IPS-15b (cell line): ENCODE measurements at regions not wholly inside any gene's neighbourhood (a gene's known extent, or its start where the extent isn't known, plus 50 kb on each side); places are given as distances from the start of the nearest gene placed in this dataset.

Experiments used
- H3K27me3 ChIP-seq: one replicate; pipeline ENCODE4 v1.6.1; 2013; ENCODE audit warnings: low read length; ENCODE audit not compliant: control insufficient read depth, insufficient read depth
- H3K36me3 ChIP-seq: one replicate; pipeline ENCODE4 v1.6.1; 2013; ENCODE audit warnings: low read length; ENCODE audit not compliant: control insufficient read depth, insufficient read depth
- H3K4me1 ChIP-seq: one replicate; pipeline ENCODE4 v1.6.1; 2013; ENCODE audit warnings: mild to moderate bottlenecking, low read length; ENCODE audit not compliant: control insufficient read depth, insufficient read depth
- H3K4me3 ChIP-seq: one replicate; pipeline ENCODE4 v1.5.1; 2013; ENCODE audit warnings: low read depth, low read length
- H3K9ac ChIP-seq: one replicate; pipeline ENCODE4 v1.6.1; 2013; ENCODE audit warnings: low read depth, mild to moderate bottlenecking, low read length
- H3K9me3 ChIP-seq: one replicate; pipeline ENCODE4 v1.6.1; 2013; ENCODE audit warnings: mild to moderate bottlenecking, low read length; ENCODE audit not compliant: control insufficient read depth, insufficient read depth

DNA sequence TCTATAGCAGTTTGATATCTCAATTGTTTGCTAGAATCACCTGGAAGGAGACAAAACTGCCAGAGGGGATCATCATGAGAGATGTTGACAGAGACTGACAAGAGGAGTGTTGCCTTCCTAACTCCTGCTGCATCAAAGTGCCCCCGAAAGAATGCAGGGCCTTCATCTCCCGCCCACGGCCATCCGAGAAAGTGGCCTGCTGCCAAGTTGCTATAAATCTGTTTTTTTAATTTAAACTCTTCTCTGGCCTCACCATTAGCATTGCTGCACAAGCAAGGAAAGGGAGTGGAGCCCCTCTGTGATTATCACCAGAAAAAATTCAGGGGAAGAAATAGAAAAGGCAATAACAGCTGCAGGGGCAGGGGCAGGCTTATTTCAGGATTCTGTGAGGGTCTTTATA lies 238.1 kb upstream of the EPHA4 start:
- Histone ChIP-seq H3K27me3 (no peaks in the 10 kb centered on the region), H3K4me1 (no peaks in the 10 kb centered on the region), H3K9ac (no peak overlapping the region), H3K9me3 (no peaks in the 10 kb centered on the region), H3K36me3 (no peaks in the 10 kb centered on the region), H3K4me3 (no peak overlapping the region)

DNA sequence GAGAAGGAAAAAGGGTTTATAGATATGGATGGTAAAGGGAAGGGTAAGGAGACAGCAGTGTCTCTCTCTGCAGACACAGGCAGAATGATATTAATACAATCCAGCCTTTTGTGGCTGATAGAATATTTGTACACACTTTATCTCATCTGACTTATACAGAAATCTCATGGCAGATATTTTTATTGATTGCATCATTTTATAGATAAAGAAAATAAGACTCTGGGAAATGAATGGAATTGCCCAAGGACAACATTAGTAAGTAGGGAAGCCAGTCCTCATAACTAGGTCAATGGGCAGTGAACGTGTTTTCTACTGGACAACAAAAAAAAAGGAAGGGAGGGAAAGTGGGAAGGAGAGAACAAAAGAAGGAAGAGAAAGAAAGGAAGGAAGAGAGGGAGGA lies 236.4 kb upstream of the EPHA4 start:
- no peaks in the 10 kb centered on the region for H3K4me1 ChIP-seq
- H3K27me3 ChIP-seq, result no peaks in the 10 kb centered on the region
- H3K9me3 ChIP-seq, result no peaks in the 10 kb centered on the region
- H3K4me3 ChIP-seq, result no peak overlapping the region
- no peak overlapping the region for H3K9ac ChIP-seq
- H3K36me3 ChIP-seq, result no peaks in the 10 kb centered on the region

DNA sequence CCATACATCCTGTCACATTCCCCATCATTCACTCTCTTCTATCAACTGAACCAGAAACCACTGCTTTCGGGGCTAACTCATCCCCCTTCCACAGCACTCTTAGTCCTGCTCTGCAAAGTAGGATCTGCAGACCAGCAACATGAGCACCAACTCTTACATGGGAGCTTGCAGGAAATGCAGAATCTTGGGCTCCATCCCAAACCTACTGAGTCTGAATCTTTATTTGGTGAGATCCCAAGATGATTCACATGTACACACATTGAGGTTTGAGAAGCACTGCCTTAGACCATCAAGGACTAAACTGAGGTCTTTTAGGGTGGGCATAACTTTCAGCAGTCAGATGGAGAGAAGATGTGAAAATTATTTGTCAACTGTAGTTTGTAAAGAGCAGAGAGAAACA lies 235.6 kb upstream of the EPHA4 start:
- no peaks in the 10 kb centered on the region for H3K36me3 ChIP-seq
- no peaks in the 10 kb centered on the region for H3K27me3 ChIP-seq
- H3K9me3 ChIP-seq, result no peaks in the 10 kb centered on the region
- no peak overlapping the region for H3K9ac ChIP-seq
- no peak overlapping the region for H3K4me3 ChIP-seq
- no peaks in the 10 kb centered on the region for H3K4me1 ChIP-seq

GRCh38 chr2:221802089-221802488 lies 230.0 kb upstream of the EPHA4 start:
- H3K4me1 ChIP-seq, result no peaks in the 10 kb centered on the region

DNA sequence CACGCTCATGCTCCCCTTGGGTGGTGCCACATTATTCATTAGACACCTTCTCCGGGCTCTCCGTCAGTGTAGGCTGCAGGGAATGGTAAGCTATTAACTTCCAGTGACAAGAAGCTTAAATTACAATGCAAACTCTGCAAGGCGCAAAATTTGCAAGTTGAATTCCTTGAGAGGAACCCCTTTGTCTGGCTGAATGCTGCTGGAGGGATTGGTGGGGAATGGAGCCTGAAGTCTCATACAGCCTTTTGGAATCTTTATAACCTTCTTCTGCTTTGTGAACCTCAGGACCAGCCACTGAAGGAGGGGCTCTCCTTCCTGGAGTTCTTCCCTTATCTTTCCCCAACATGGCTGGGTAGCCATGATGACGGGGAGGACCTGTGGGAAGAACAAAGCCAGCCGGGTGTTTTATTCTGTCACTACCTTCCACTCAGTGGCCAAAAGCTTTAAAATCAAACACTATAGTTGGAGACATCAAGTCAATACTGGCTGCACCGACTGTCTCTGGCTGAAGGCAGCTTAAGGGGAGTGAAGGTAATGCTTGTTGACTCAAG lies 220.9 kb upstream of the EPHA4 start:
- Histone ChIP-seq H3K4me1 (peaks cover 20% of the 10 kb centered on the region), H3K4me3 (peak overlapping the region; percentile 1), H3K9me3 (no peaks in the 10 kb centered on the region), H3K9ac (no peak overlapping the region), H3K36me3 (no peaks in the 10 kb centered on the region), H3K27me3 (no peaks in the 10 kb centered on the region)

More at GRCh38 chr2:221802089-221802488, 230.0 kb upstream of the EPHA4 start:
- Histone ChIP-seq H3K4me3 (no peak overlapping the region), H3K36me3 (no peaks in the 10 kb centered on the region), H3K9ac (no peak overlapping the region), H3K27me3 (no peaks in the 10 kb centered on the region), H3K9me3 (no peaks in the 10 kb centered on the region)

- no peak overlapping the region for H3K9ac ChIP-seq
- H3K4me3 ChIP-seq, result no peak overlapping the region
- H3K27me3 ChIP-seq, result no peaks in the 10 kb centered on the region
- peaks cover 20% of the 10 kb centered on the region for H3K4me1 ChIP-seq
- H3K9me3 ChIP-seq, result no peaks in the 10 kb centered on the region
- H3K36me3 ChIP-seq, result no peaks in the 10 kb centered on the region
These were observed 219.7 kb upstream of the EPHA4 start for GRCh38 chr2:221791844-221792243.

DNA sequence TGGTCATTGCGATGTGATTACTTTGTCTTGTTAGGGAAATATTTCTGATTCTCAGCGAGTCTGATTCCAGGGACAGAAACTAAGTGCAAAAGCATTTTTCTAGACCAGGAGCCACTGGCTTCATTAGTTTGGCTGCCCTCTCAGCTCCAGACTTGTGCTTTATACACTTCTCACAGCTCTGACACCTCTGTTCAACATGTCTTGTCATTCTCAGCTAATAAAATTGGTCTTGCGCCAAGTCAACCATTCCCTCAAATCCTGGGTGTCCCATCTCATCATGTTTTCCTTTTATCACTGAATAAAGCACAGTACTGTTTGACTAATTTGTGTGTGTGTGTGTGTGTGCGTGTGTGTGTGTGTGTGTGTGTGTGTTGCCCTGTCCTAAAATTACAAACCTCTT lies 215.5 kb upstream of the EPHA4 start:
- H3K27me3 ChIP-seq, result no peaks in the 10 kb centered on the region
- peaks cover 3% of the 10 kb centered on the region for H3K4me1 ChIP-seq
- H3K4me3 ChIP-seq, result no peak overlapping the region
- H3K9ac ChIP-seq, result no peak overlapping the region
- no peaks in the 10 kb centered on the region for H3K36me3 ChIP-seq
- H3K9me3 ChIP-seq, result no peaks in the 10 kb centered on the region

GRCh38 chr2:221786297-221786926 lies 214.3 kb upstream of the EPHA4 start:
- peaks cover 3% of the 10 kb centered on the region for H3K4me1 ChIP-seq
- H3K36me3 ChIP-seq, result no peaks in the 10 kb centered on the region
- no peaks in the 10 kb centered on the region for H3K9me3 ChIP-seq
- H3K27me3 ChIP-seq, result no peaks in the 10 kb centered on the region
- no peak overlapping the region for H3K9ac ChIP-seq
- no peak overlapping the region for H3K4me3 ChIP-seq

DNA sequence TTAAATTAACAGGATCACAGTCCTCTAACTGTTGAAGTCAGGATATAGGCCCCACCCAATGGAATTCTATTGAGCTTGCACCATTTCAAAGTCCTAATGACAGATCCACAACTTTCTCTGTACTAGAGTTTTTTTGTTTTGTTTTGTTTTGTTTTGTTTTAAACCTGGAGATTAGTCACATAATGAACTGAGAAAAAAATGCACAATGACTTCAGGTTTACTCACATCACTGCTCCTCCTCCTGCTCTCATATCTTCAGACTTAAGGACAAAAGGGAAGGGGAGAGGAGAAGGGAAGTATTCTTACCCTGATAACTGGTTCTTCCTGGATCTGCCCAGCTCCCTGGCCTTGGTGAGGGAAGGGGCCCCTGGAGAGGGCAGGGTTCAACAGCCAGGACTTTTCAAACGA lies 208.2 kb upstream of the EPHA4 start:
- H3K27me3 ChIP-seq, result no peaks in the 10 kb centered on the region
- no peaks in the 10 kb centered on the region for H3K36me3 ChIP-seq
- H3K9me3 ChIP-seq, result no peaks in the 10 kb centered on the region
- peaks cover 9% of the 10 kb centered on the region for H3K4me1 ChIP-seq
- no peak overlapping the region for H3K4me3 ChIP-seq
- no peak overlapping the region for H3K9ac ChIP-seq

- H3K36me3 ChIP-seq, result no peaks in the 10 kb centered on the region
- H3K4me1 ChIP-seq, result peaks cover 14% of the 10 kb centered on the region
- H3K9me3 ChIP-seq, result no peaks in the 10 kb centered on the region
- no peak overlapping the region for H3K9ac ChIP-seq
- no peaks in the 10 kb centered on the region for H3K27me3 ChIP-seq
- H3K4me3 ChIP-seq, result no peak overlapping the region
These were observed 207.5 kb upstream of the EPHA4 start for GRCh38 chr2:221779614-221780067.

DNA sequence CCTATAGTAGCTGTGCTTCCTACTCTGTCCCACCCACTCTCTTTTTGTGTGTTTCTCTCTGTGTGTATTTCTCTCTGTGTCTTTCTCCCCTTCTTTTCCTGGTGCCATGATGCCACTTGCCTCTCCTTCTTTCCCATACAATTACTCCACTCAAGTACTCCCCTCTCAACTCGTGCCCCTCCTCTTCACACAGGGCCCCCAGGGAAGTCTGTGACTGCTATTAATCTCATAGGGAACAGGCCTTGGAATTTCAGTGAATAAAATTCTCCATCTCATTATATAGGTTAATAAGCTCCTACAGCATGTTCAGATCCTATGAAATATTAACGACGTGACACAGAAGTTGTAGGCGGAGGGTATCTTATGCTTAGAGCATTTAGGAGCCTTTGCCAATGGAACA lies 205.9 kb upstream of the EPHA4 start:
- Histone ChIP-seq H3K27me3 (no peaks in the 10 kb centered on the region), H3K4me1 (peaks cover 14% of the 10 kb centered on the region), H3K4me3 (no peak overlapping the region), H3K9ac (no peak overlapping the region), H3K9me3 (no peaks in the 10 kb centered on the region), H3K36me3 (no peaks in the 10 kb centered on the region)

DNA sequence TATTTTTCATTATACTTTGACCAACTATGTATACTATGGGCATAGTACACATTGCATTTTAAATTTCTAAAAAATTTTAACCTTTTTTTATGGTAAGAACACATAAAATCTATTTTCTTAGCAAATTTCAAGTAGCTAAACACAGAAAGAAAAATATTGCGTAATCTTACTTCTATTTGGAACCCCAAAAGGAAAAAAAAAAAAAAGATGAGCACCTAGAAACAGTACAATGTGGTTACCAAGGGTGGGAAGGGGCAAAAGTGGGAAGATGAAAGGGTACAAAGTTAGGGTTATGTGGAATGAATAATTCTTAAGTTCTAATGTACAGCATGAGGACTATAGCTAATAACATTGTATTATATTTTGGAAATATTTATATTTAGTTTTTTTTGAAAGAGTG lies 205.0 kb upstream of the EPHA4 start:
- Histone ChIP-seq H3K9ac (no peak overlapping the region), H3K4me1 (peaks cover 14% of the 10 kb centered on the region), H3K4me3 (no peak overlapping the region), H3K27me3 (no peaks in the 10 kb centered on the region), H3K36me3 (no peaks in the 10 kb centered on the region), H3K9me3 (no peaks in the 10 kb centered on the region)
